ENCODE measurements at regions not wholly inside any gene's neighbourhood (a gene's known extent, or its start where the extent isn't known, plus 50 kb on each side); places are given as distances from the start of the nearest gene placed in this dataset.

DNA sequence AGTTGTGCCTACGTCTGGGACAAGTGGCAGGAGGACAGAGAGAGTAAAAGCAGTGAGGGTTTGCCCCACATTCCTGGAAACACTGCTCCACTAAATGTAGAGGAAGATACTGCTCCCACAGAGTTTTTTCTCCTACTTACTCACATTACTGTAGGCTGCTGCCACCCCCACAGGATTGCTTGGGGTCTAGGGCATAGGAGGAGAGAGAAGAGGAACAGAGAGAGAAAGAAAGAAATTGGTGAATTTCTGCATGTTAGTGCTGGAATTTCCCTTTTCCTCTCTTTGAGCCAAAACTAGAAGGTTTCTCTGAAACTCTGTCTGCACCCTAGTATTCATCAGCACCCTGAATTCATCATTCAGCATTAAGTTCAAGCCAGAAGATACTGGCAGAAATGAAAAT lies 397.9 kb downstream of the INHBA start:
- ChIA-PET SMC1A (ENCODE audit: uncharacterized antibody, unreplicated experiment) (no interaction called here), POLR2A (no interaction called here), CTCF (no interaction called here), RAD21 (ENCODE audit: unreplicated experiment) (no interaction called here)
- H3K79me2 ChIP-seq (ENCODE audit: control insufficient read depth, insufficient read depth, low read length), result no peaks in the 10 kb centered on the region
- DNase-seq (ENCODE audit: low read depth, low spot score) (no peak), FAIRE-seq (no peak), ATAC-seq (peak; percentile 90)
- H3K36me3 ChIP-seq (ENCODE audit: control insufficient read depth in 2 of 2, insufficient read depth in 2 of 2, low read length in 1 of 2), result no peaks in the 10 kb centered on the region
- H3K9me3 ChIP-seq (replicated peaks; ENCODE audit: control insufficient read depth, insufficient read depth, low read length), result no peaks in the 10 kb centered on the region
- H3K27me3 ChIP-seq (replicated peaks in 1 of 2; ENCODE audit: control insufficient read depth in 2 of 2, insufficient read depth in 2 of 2, low read length in 1 of 2), result no peaks in the 10 kb centered on the region
- no peak overlapping the region for H3K27ac ChIP-seq (ENCODE audit: control insufficient read depth, insufficient read depth)
- no peak overlapping the region for H3K4me3 ChIP-seq
- TF ChIP-seq, protein P1, sequence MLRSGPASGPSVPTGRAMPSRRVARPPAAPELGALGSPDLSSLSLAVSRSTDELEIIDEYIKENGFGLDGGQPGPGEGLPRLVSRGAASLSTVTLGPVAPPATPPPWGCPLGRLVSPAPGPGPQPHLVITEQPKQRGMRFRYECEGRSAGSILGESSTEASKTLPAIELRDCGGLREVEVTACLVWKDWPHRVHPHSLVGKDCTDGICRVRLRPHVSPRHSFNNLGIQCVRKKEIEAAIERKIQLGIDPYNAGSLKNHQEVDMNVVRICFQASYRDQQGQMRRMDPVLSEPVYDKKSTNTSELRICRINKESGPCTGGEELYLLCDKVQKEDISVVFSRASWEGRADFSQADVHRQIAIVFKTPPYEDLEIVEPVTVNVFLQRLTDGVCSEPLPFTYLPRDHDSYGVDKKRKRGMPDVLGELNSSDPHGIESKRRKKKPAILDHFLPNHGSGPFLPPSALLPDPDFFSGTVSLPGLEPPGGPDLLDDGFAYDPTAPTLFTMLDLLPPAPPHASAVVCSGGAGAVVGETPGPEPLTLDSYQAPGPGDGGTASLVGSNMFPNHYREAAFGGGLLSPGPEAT (IDR thresholded peaks at IDR 0.05; ENCODE audit: low read depth), result 0 out of 2 replicates have a peak, but pooled peaks have one; percentile 22
- no peak for TF ChIP-seq SKIL (IDR thresholded peaks at IDR 0.05; ENCODE audit: low read depth, poor library complexity, severe bottlenecking)
- no peak for TF ChIP-seq YBX1 (IDR thresholded peaks at IDR 0.05)
- TF ChIP-seq SUZ12 (IDR thresholded peaks at IDR 0.05; ENCODE audit: unreplicated experiment), result no peak
- TF ChIP-seq, protein P2, sequence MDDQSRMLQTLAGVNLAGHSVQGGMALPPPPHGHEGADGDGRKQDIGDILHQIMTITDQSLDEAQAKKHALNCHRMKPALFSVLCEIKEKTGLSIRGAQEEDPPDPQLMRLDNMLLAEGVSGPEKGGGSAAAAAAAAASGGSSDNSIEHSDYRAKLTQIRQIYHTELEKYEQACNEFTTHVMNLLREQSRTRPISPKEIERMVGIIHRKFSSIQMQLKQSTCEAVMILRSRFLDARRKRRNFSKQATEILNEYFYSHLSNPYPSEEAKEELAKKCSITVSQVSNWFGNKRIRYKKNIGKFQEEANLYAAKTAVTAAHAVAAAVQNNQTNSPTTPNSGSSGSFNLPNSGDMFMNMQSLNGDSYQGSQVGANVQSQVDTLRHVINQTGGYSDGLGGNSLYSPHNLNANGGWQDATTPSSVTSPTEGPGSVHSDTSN (IDR thresholded peaks at IDR 0.05; ENCODE audit: insufficient replicate concordance, low read depth, low read length), result no peak
- peak in 1 of 2 experiments; percentile 28; a peak in 2 of 4 replicates for TF ChIP-seq IKZF2 (IDR thresholded peaks at IDR 0.05)
- TF ChIP-seq NFYA (IDR thresholded peaks at IDR 0.05; ENCODE audit: borderline replicate concordance, low read depth, low read length), result no peak
- TF ChIP-seq IKZF1 (conservative IDR thresholded peaks at IDR 0.05), result 0 out of 2 replicates have a peak, but pooled peaks have one; percentile 54
- no peak for TF ChIP-seq YY1 (IDR thresholded peaks at IDR 0.05; ENCODE audit: low read depth, low read length)
- TF ChIP-seq SPI1 (IDR thresholded peaks at IDR 0.05; ENCODE audit: borderline replicate concordance, insufficient read depth, low read depth, low read length), result peak; percentile 21; the same call in 1 of the 2 replicates
- TF ChIP-seq ZNF622 (IDR thresholded peaks at IDR 0.05), result no peak
- no peak for TF ChIP-seq NFIC (IDR thresholded peaks at IDR 0.05; ENCODE audit: low read depth, low read length)
- H3K4me2 ChIP-seq (ENCODE audit: control insufficient read depth, insufficient read depth), result no peak overlapping the region
- intact Hi-C loops (cut with micrococcal nuclease; ENCODE audit: unreplicated experiment), result no loop called here
- BruUV-seq (replicated peaks), result no TSS peak
- in situ Hi-C loops (cut with MboI), result no loop called here
- no peak overlapping the region for H2AFZ ChIP-seq (ENCODE audit: control insufficient read depth, low read depth, low read length)
- no peaks in the 10 kb centered on the region for H3K4me1 ChIP-seq (ENCODE audit: control insufficient read depth, insufficient read depth, low read length)
- no peaks in the 10 kb centered on the region for H4K20me1 ChIP-seq (ENCODE audit: control insufficient read depth, insufficient read depth)
- no peak overlapping the region for H3K9ac ChIP-seq (ENCODE audit: control insufficient read depth, insufficient read depth, low read length)
- 0% methylated on average over 1 of the region's 1 CpG for WGBS (ENCODE audit: insufficient coverage, insufficient replicate concordance, low lambda C conversion rate, missing lambda C conversion rate)

Measured in GM12878 (cell line).